ENCODE measurements at regions not wholly inside any gene's neighbourhood (a gene's known extent, or its start where the extent isn't known, plus 50 kb on each side); places are given as distances from the start of the nearest gene placed in this dataset.

DNA sequence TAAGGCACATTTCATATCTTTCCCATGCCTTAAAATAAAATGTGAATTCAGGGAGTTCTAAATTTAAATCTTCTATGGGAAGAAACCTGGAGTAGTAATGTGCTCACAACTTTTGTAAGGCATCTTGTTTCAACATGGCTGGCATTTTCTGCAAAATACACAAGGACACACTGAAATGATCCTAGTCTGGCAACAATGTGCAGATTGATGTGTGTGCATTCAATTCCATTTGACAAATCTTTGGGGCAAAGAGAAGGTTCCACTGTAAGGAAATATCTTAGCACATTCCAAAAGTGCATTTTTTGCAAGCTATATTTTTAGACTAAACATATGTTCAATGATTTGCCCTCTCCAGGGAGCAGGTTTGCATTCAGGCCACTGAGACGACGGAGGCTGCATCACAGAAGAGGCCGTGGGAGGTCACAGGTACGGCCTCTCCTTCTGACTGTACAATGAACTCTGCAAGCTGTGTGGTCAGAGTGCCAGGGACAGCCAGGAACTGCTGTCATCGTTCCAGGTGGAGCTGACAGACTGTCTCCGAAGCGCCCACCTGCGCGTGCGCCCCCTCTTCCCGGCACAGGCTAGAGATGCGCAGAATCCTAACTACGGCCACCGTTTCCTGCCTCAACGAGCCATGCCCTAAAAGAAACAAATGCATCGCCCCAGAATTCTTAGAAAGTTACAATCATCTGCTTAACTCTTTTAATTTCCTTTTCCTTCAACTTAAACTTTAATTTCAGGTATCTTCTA lies 149.2 kb upstream of the POU3F3 start:
- TF ChIP-seq POLR2AphosphoS5 (IDR thresholded peaks at IDR 0.05), result no peak
- TF ChIP-seq, protein P1, sequence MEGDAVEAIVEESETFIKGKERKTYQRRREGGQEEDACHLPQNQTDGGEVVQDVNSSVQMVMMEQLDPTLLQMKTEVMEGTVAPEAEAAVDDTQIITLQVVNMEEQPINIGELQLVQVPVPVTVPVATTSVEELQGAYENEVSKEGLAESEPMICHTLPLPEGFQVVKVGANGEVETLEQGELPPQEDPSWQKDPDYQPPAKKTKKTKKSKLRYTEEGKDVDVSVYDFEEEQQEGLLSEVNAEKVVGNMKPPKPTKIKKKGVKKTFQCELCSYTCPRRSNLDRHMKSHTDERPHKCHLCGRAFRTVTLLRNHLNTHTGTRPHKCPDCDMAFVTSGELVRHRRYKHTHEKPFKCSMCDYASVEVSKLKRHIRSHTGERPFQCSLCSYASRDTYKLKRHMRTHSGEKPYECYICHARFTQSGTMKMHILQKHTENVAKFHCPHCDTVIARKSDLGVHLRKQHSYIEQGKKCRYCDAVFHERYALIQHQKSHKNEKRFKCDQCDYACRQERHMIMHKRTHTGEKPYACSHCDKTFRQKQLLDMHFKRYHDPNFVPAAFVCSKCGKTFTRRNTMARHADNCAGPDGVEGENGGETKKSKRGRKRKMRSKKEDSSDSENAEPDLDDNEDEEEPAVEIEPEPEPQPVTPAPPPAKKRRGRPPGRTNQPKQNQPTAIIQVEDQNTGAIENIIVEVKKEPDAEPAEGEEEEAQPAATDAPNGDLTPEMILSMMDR (IDR thresholded peaks at IDR 0.05), result no peak

Data from upper lobe of left lung (tissue), 4 donors.